ENCODE measurements at regions not wholly inside any gene's neighbourhood (a gene's known extent, or its start where the extent isn't known, plus 50 kb on each side); places are given as distances from the start of the nearest gene placed in this dataset.

DNA sequence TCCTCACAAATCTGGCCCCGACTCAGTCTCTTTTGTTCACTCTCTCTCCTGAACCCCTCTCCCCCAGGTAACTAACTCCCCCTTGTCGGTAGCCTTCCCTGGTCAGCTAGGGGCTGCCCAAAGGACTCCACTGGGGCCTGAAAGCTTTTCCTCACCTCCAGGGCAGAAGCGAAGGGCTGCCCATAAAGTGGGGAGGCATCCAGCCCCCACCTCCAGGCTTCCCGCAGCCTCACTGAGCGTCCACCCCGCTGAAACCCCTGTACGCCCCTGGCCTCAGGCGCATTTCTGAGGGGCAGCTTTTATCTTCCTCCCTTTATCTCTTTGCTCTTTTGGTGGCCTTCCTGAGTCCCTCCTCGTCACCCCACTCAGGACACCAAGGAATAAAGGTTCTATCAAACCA lies 249.3 kb downstream of the CYP26B1 start:
- Histone ChIP-seq H2BK12ac (ENCODE audit: low read length) (no peak overlapping the region), H4K8ac (ENCODE audit: low read depth, low read length) (no peak overlapping the region), H3K9ac (ENCODE audit: low read length) (no peak overlapping the region), H3K79me1 (ENCODE audit: low read length) (no peaks in the 10 kb centered on the region), H3K36me3 (ENCODE audit: control insufficient read depth in 1 of 2, insufficient read depth in 2 of 2, low read length in 2 of 2) (no peaks in the 10 kb centered on the region), H4K91ac (ENCODE audit: low read depth, low read length) (no peak overlapping the region), H4K12ac (ENCODE audit: low read depth, low read length) (no peak overlapping the region), H2AFZ (ENCODE audit: insufficient read depth, low read length, poor library complexity) (no peak overlapping the region), H2AK5ac (ENCODE audit: low read length) (no peak overlapping the region), H3K4me3 (ENCODE audit: low read depth, low read length) (no peak overlapping the region), H3K79me2 (ENCODE audit: control insufficient read depth, insufficient read depth, low read length, poor library complexity) (no peaks in the 10 kb centered on the region), H3K18ac (ENCODE audit: low read length) (no peak overlapping the region), H3K4me2 (ENCODE audit: low read length) (no peak overlapping the region), H3K4me1 (ENCODE audit: control insufficient read depth in 1 of 2, insufficient read depth in 2 of 2, low read length in 2 of 2) (peaks cover 7 to 10% of the 10 kb centered on the region in 2 experiments), H3K9me3 (ENCODE audit: insufficient read depth, low read depth, low read length) (no peaks in the 10 kb centered on the region), H3K4ac (ENCODE audit: low read depth, low read length) (no peak overlapping the region), H2BK5ac (ENCODE audit: low read depth, low read length, poor library complexity) (no peak overlapping the region), H3K27ac (ENCODE audit: low read depth, low read length) (no peak overlapping the region), H3K14ac (ENCODE audit: low read length) (no peak overlapping the region), H2BK120ac (ENCODE audit: insufficient read depth, low read length, poor library complexity) (no peak overlapping the region), H3K23ac (ENCODE audit: low read length) (no peak overlapping the region), H3K27me3 (ENCODE audit: insufficient read depth, low read length) (peaks cover 3% of the 10 kb centered on the region)
- no CpG with 5 or more reads among the region's 9 CpGs for whole genome bisulfite sequencing (ENCODE audit: extremely low coverage, insufficient coverage, insufficient read length)
- DNase-seq = no peak

DNA sequence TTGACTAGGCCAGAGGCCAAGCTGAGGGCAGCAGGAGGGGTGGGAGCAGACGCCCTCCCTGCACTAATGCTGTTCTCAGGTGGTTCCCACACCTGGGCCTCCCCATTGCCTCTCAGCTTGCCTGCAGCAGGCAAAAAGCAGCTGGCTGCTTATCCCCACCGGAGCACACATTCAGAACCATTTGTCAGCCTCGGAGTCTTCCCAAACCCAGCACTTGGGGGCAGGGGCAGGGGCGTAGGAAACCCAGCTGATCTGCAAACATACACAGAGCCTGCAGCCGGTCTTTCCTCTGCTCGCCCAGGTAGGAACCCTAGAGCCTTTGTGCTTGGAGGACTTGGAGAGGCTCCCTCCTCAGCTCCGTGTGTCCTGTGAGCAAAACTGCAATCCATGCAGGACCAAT lies 249.8 kb downstream of the CYP26B1 start:
- peaks cover 3% of the 10 kb centered on the region for H3K27me3 ChIP-seq (ENCODE audit: insufficient read depth, low read length)
- H3K4me1 ChIP-seq (ENCODE audit: control insufficient read depth in 1 of 2, insufficient read depth in 2 of 2, low read length in 2 of 2) = peaks cover 7 to 10% of the 10 kb centered on the region in 2 experiments
- no peak overlapping the region for H2BK12ac ChIP-seq (ENCODE audit: low read length)
- no CpG with 5 or more reads among the region's 7 CpGs for WGBS (ENCODE audit: extremely low coverage, insufficient coverage, insufficient read length)
- H4K8ac ChIP-seq (ENCODE audit: low read depth, low read length) = no peak overlapping the region
- no peak overlapping the region for H3K18ac ChIP-seq (ENCODE audit: low read length)
- H2AK5ac ChIP-seq (ENCODE audit: low read length) = no peak overlapping the region
- no peak overlapping the region for H2AFZ ChIP-seq (ENCODE audit: insufficient read depth, low read length, poor library complexity)
- no peaks in the 10 kb centered on the region for H3K36me3 ChIP-seq (ENCODE audit: control insufficient read depth in 1 of 2, insufficient read depth in 2 of 2, low read length in 2 of 2)
- no peak overlapping the region for H2BK5ac ChIP-seq (ENCODE audit: low read depth, low read length, poor library complexity)
- H3K4me2 ChIP-seq (ENCODE audit: low read length) = no peak overlapping the region
- no peak overlapping the region for H2BK120ac ChIP-seq (ENCODE audit: insufficient read depth, low read length, poor library complexity)
- H3K79me2 ChIP-seq (ENCODE audit: control insufficient read depth, insufficient read depth, low read length, poor library complexity) = no peaks in the 10 kb centered on the region
- H3K27ac ChIP-seq (ENCODE audit: low read depth, low read length) = no peak overlapping the region
- H3K4me3 ChIP-seq (ENCODE audit: low read depth, low read length) = no peak overlapping the region
- no peak overlapping the region for H4K12ac ChIP-seq (ENCODE audit: low read depth, low read length)
- H3K23ac ChIP-seq (ENCODE audit: low read length) = no peak overlapping the region
- no peaks in the 10 kb centered on the region for H3K9me3 ChIP-seq (ENCODE audit: insufficient read depth, low read depth, low read length)
- H3K4ac ChIP-seq (ENCODE audit: low read depth, low read length) = no peak overlapping the region
- no peak for DNase-seq
- H3K14ac ChIP-seq (ENCODE audit: low read length) = no peak overlapping the region
- H3K9ac ChIP-seq (ENCODE audit: low read length) = no peak overlapping the region
- no peak overlapping the region for H4K91ac ChIP-seq (ENCODE audit: low read depth, low read length)
- no peaks in the 10 kb centered on the region for H3K79me1 ChIP-seq (ENCODE audit: low read length)

DNA sequence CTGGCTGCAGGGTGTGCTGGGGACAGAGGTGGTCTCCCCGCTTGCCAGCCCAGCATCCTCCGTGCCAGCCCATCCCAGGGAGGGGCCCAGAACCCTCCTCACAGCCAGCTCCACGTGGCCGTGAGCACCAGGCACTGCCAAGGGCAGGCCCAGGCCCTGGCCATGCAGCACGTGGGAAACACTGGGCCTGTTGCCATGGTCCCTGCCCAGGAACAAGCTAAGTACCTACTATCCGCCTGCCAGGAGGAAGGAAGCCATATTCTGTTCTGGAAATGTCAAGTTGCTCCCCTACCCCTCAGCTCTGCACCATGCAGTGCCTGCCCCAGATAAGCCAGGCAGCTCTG lies 250.6 kb downstream of the CYP26B1 start:
- Histone ChIP-seq H3K27me3 (ENCODE audit: insufficient read depth, low read length) (peaks cover 3% of the 10 kb centered on the region), H3K14ac (ENCODE audit: low read length) (no peak overlapping the region), H2BK5ac (ENCODE audit: low read depth, low read length, poor library complexity) (no peak overlapping the region), H2AK5ac (ENCODE audit: low read length) (no peak overlapping the region), H3K4me3 (ENCODE audit: low read depth, low read length) (no peak overlapping the region), H2AFZ (ENCODE audit: insufficient read depth, low read length, poor library complexity) (no peak overlapping the region), H3K79me2 (ENCODE audit: control insufficient read depth, insufficient read depth, low read length, poor library complexity) (no peaks in the 10 kb centered on the region), H2BK120ac (ENCODE audit: insufficient read depth, low read length, poor library complexity) (no peak overlapping the region), H3K9ac (ENCODE audit: low read length) (no peak overlapping the region), H3K4me2 (ENCODE audit: low read length) (no peak overlapping the region), H4K12ac (ENCODE audit: low read depth, low read length) (no peak overlapping the region), H3K36me3 (ENCODE audit: control insufficient read depth in 1 of 2, insufficient read depth in 2 of 2, low read length in 2 of 2) (no peaks in the 10 kb centered on the region), H3K79me1 (ENCODE audit: low read length) (no peaks in the 10 kb centered on the region), H2BK12ac (ENCODE audit: low read length) (no peak overlapping the region), H3K18ac (ENCODE audit: low read length) (no peak overlapping the region), H4K8ac (ENCODE audit: low read depth, low read length) (no peak overlapping the region), H3K4ac (ENCODE audit: low read depth, low read length) (no peak overlapping the region), H3K27ac (ENCODE audit: low read depth, low read length) (no peak overlapping the region), H3K9me3 (ENCODE audit: insufficient read depth, low read depth, low read length) (no peaks in the 10 kb centered on the region), H4K91ac (ENCODE audit: low read depth, low read length) (no peak overlapping the region), H3K4me1 (ENCODE audit: control insufficient read depth in 1 of 2, insufficient read depth in 2 of 2, low read length in 2 of 2) (peaks cover 7 to 10% of the 10 kb centered on the region in 2 experiments), H3K23ac (ENCODE audit: low read length) (no peak overlapping the region)
- no CpG with 5 or more reads among the region's 6 CpGs for WGBS (ENCODE audit: extremely low coverage, insufficient coverage, insufficient read length)
- DNase-seq = no peak

DNA sequence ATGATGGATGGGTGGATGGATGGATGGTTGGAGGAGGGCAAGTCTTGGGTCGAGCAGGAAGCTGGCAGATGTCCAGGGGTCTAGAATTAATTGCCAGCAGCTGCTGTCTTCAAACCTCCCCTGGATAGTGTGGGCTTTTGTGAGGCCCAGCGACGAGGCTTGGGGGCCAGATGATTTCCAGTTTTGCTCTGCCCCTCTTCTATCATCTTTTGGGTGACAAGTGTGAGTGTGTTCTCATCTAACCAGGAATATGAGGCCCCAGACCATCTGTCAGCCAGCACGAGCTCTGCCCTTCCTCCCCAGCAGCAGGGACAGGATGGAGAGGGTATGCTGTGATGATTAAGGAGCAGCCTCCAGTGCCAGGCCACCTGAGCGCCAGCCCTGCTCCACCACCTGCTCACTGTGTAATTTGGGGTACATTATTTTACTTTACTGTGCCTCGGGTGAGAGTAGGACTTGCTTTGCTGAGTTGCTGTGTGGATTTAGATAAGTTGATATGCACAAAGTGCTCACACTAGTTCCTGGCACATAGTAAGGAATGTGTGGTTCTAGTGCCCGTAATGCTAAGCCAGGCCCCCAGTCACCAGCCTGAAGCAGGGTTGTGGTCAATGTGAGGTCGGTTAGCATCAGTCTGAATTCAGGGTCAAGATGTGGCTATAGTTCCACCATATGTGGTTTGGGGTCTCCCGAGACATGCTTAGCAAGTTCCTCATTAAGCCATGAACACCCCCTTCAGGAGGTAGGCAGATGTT lies 251.1 kb downstream of the CYP26B1 start:
- Histone ChIP-seq H3K23ac (ENCODE audit: low read length) (no peak overlapping the region), H2BK5ac (ENCODE audit: low read depth, low read length, poor library complexity) (no peak overlapping the region), H3K4me3 (ENCODE audit: low read depth, low read length) (no peak overlapping the region), H3K14ac (ENCODE audit: low read length) (no peak overlapping the region), H3K9ac (ENCODE audit: low read length) (no peak overlapping the region), H3K79me1 (ENCODE audit: low read length) (no peaks in the 10 kb centered on the region), H3K27ac (ENCODE audit: low read depth, low read length) (no peak overlapping the region), H2BK120ac (ENCODE audit: insufficient read depth, low read length, poor library complexity) (no peak overlapping the region), H3K36me3 (ENCODE audit: control insufficient read depth in 1 of 2, insufficient read depth in 2 of 2, low read length in 2 of 2) (no peaks in the 10 kb centered on the region), H3K79me2 (ENCODE audit: control insufficient read depth, insufficient read depth, low read length, poor library complexity) (no peaks in the 10 kb centered on the region), H3K4me1 (ENCODE audit: control insufficient read depth in 1 of 2, insufficient read depth in 2 of 2, low read length in 2 of 2) (peaks cover 7 to 10% of the 10 kb centered on the region in 2 experiments), H2BK12ac (ENCODE audit: low read length) (no peak overlapping the region), H3K9me3 (ENCODE audit: insufficient read depth, low read depth, low read length) (no peaks in the 10 kb centered on the region), H2AK5ac (ENCODE audit: low read length) (no peak overlapping the region), H3K4ac (ENCODE audit: low read depth, low read length) (no peak overlapping the region), H3K18ac (ENCODE audit: low read length) (no peak overlapping the region), H3K27me3 (ENCODE audit: insufficient read depth, low read length) (peaks cover 3% of the 10 kb centered on the region), H4K91ac (ENCODE audit: low read depth, low read length) (no peak overlapping the region), H2AFZ (ENCODE audit: insufficient read depth, low read length, poor library complexity) (no peak overlapping the region), H3K4me2 (ENCODE audit: low read length) (no peak overlapping the region), H4K8ac (ENCODE audit: low read depth, low read length) (no peak overlapping the region), H4K12ac (ENCODE audit: low read depth, low read length) (no peak overlapping the region)
- WGBS (ENCODE audit: extremely low coverage, insufficient coverage, insufficient read length) = no CpG with 5 or more reads among the region's 9 CpGs
- no peak for DNase-seq
